ENCODE measurements at regions not wholly inside any gene's neighbourhood (a gene's known extent, or its start where the extent isn't known, plus 50 kb on each side); places are given as distances from the start of the nearest gene placed in this dataset.

DNA sequence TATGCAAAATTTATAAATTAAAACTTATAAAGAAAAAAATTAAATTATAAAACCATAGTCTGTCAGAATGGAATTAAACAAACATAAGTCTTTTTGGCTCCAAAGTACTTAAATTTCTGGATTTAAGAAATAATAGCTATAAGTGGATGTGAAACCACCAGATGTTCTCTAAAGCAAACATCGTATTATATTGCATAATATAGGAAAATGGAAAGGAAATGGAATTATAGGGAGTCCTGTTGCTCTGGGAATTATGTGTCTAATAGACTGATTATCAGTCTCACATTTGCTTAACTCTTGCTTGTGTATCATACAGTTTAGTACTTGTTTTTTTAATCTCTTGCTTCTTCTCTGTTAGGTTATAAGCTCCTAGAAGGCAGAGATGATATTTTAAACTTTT lies 819.2 kb downstream of the RAPGEF2 start:
- TF ChIP-seq POLR2A (IDR thresholded peaks at IDR 0.05) (no peak), CTCF (IDR thresholded peaks at IDR 0.05) (no peak)

Measured in ovary (tissue), 3 donors.